Mesendoderm (in vitro differentiated cells): ENCODE measurements at regions not wholly inside any gene's neighbourhood (a gene's known extent, or its start where the extent isn't known, plus 50 kb on each side); places are given as distances from the start of the nearest gene placed in this dataset.

ENCODE experiments used
- DNase-seq: peaks from one replicate; pipeline ENCODE4 v3.0.0; 2013
- H2AK5ac ChIP-seq: 2 replicates; pipeline ENCODE4 v1.6.1; 2013; ENCODE audit warnings: low read length, inconsistent platforms
- H2BK120ac ChIP-seq: 2 replicates; pipeline ENCODE4 v1.6.1; 2013; ENCODE audit warnings: low read depth, mild to moderate bottlenecking, low read length, moderate library complexity, mixed read lengths
- H2BK15ac ChIP-seq: replicated peaks from 2 replicates; pipeline ENCODE4 v1.6.1; 2013; ENCODE audit warnings: low read depth, mild to moderate bottlenecking, moderate library complexity
- H2BK5ac ChIP-seq: 2 replicates; pipeline ENCODE4 v1.6.1; 2013; ENCODE audit warnings: low read length, inconsistent platforms
- H3K18ac ChIP-seq: 2 replicates; pipeline ENCODE4 v1.6.1; 2013; ENCODE audit warnings: mild to moderate bottlenecking, low read length, mixed read lengths
- H3K23ac ChIP-seq: one replicate; pipeline ENCODE4 v1.6.1; 2013; ENCODE audit warnings: low read length
- H3K27ac ChIP-seq: 2 replicates; pipeline ENCODE4 v1.5.1; 2013; ENCODE audit warnings: low read depth, mild to moderate bottlenecking, inconsistent platforms, low read length, moderate library complexity
- H3K27me3 ChIP-seq: 2 replicates; pipeline ENCODE4 v1.6.1; 2013; ENCODE audit warnings: low read length, control low read depth, mild to moderate bottlenecking, inconsistent platforms; ENCODE audit not compliant: insufficient read depth, poor library complexity
- H3K36me3 ChIP-seq: 2 replicates; pipeline ENCODE4 v1.6.1; 2013; ENCODE audit warnings: low read length, inconsistent platforms; ENCODE audit not compliant: control insufficient read depth, insufficient read depth
- H3K4ac ChIP-seq: one replicate; pipeline ENCODE4 v1.6.1; 2013; ENCODE audit warnings: low read depth, mild to moderate bottlenecking, low read length, moderate library complexity
- H3K4me1 ChIP-seq: 2 replicates; pipeline ENCODE4 v1.6.1; 2013; ENCODE audit warnings: low read depth, low read length, inconsistent platforms; ENCODE audit not compliant: control insufficient read depth
- H3K4me2 ChIP-seq: 2 replicates; pipeline ENCODE4 v1.6.1; 2013; ENCODE audit warnings: low read length
- H3K4me3 ChIP-seq: 2 replicates; pipeline ENCODE4 v1.5.1; 2013; ENCODE audit warnings: mild to moderate bottlenecking, low read length
- H3K56ac ChIP-seq: one replicate; pipeline ENCODE4 v1.6.1; 2013; ENCODE audit warnings: low read length
- H3K79me1 ChIP-seq: 2 replicates; pipeline ENCODE4 v1.6.1; 2013; ENCODE audit warnings: low read length, inconsistent platforms
- H3K79me2 ChIP-seq: 2 replicates; pipeline ENCODE4 v1.6.1; 2013; ENCODE audit warnings: mild to moderate bottlenecking, low read length; ENCODE audit not compliant: control insufficient read depth, insufficient read depth
- H3K9ac ChIP-seq: 2 replicates; pipeline ENCODE4 v1.6.1; 2013; ENCODE audit warnings: low read length, inconsistent platforms
- H4K5ac ChIP-seq: one replicate; pipeline ENCODE4 v1.6.1; 2013; ENCODE audit warnings: low read length
- H4K8ac ChIP-seq: one replicate; pipeline ENCODE4 v1.6.1; 2013; ENCODE audit warnings: low read depth, mild to moderate bottlenecking, control low read depth, low read length, moderate library complexity
- WGBS: extraction: QIAGEN DNeasy Blood & Tissue Kit; methylation state at CpG from one replicate; pipeline ENCODE4 v1.1.7; 2013; ENCODE audit warnings: low lambda C conversion rate, missing lambda C conversion rate; ENCODE audit not compliant: insufficient coverage; ENCODE audit errors: extremely low coverage; 5-methylcytosine and 5-hydroxymethylcytosine counted together

- Histone ChIP-seq H3K4me3 (no peak overlapping the region), H3K27me3 (no peaks in the 10 kb centered on the region), H3K18ac (no peak overlapping the region), H3K27ac (no peak overlapping the region), H3K23ac (no peak overlapping the region), H3K79me2 (no peaks in the 10 kb centered on the region), H4K8ac (no peak overlapping the region), H3K36me3 (no peaks in the 10 kb centered on the region), H3K4me1 (peaks cover 7% of the 10 kb centered on the region), H3K4ac (no peak overlapping the region), H2BK120ac (no peak overlapping the region), H3K56ac (peak overlapping the region; percentile 25), H3K79me1 (no peaks in the 10 kb centered on the region), H3K4me2 (no peak overlapping the region), H4K5ac (no peak overlapping the region), H2AK5ac (no peak overlapping the region), H2BK15ac (no peak overlapping the region), H2BK5ac (no peak overlapping the region), H3K9ac (no peak overlapping the region)
- WGBS, result no CpG with 5 or more reads among the region's 14 CpGs
- DNase-seq, result no peak
Observed at GRCh38 chr3:127391436-127392155, 103.8 kb upstream of the PRR20G start.

GRCh38 chr3:127390365-127391025 is 102.6 kb upstream of the PRR20G start:
- Histone ChIP-seq H3K27me3 (no peaks in the 10 kb centered on the region), H2BK5ac (no peak overlapping the region), H2AK5ac (no peak overlapping the region), H2BK120ac (no peak overlapping the region), H3K27ac (no peak overlapping the region), H3K4me1 (no peaks in the 10 kb centered on the region), H3K79me1 (no peaks in the 10 kb centered on the region), H3K36me3 (no peaks in the 10 kb centered on the region), H3K56ac (no peak overlapping the region), H3K4me2 (no peak overlapping the region), H2BK15ac (no peak overlapping the region), H3K23ac (no peak overlapping the region), H3K18ac (no peak overlapping the region), H3K4ac (no peak overlapping the region), H3K4me3 (no peak overlapping the region), H4K8ac (no peak overlapping the region), H3K9ac (no peak overlapping the region), H4K5ac (no peak overlapping the region), H3K79me2 (no peaks in the 10 kb centered on the region)
- DNase-seq, result peak; percentile 36
- no CpG with 5 or more reads among the region's 15 CpGs for WGBS

GRCh38 chr3:127389913-127390312 is 102.1 kb upstream of the PRR20G start:
- Histone ChIP-seq H2BK120ac (no peak overlapping the region), H2BK5ac (no peak overlapping the region), H3K27me3 (no peaks in the 10 kb centered on the region), H3K27ac (no peak overlapping the region), H2BK15ac (no peak overlapping the region), H3K4me2 (no peak overlapping the region), H3K23ac (no peak overlapping the region), H3K56ac (no peak overlapping the region), H3K18ac (no peak overlapping the region), H4K5ac (no peak overlapping the region), H3K79me1 (no peaks in the 10 kb centered on the region), H2AK5ac (no peak overlapping the region), H3K4ac (no peak overlapping the region), H3K4me1 (no peaks in the 10 kb centered on the region), H3K9ac (no peak overlapping the region), H3K4me3 (no peak overlapping the region), H3K36me3 (no peaks in the 10 kb centered on the region), H4K8ac (no peak overlapping the region), H3K79me2 (no peaks in the 10 kb centered on the region)
- DNase-seq, result no peak
- no CpG with 5 or more reads among the region's 2 CpGs for WGBS

GRCh38 chr3:127389420-127389819 is 101.6 kb upstream of the PRR20G start:
- no peak overlapping the region for H3K4me3 ChIP-seq
- H2BK15ac ChIP-seq, result no peak overlapping the region
- no peak overlapping the region for H3K4me2 ChIP-seq
- no peak overlapping the region for H3K27ac ChIP-seq
- H4K5ac ChIP-seq, result no peak overlapping the region
- no peaks in the 10 kb centered on the region for H3K36me3 ChIP-seq
- H3K79me1 ChIP-seq, result no peaks in the 10 kb centered on the region
- no peak overlapping the region for H3K4ac ChIP-seq
- no peaks in the 10 kb centered on the region for H3K27me3 ChIP-seq
- H3K9ac ChIP-seq, result no peak overlapping the region
- no peak overlapping the region for H3K56ac ChIP-seq
- H3K23ac ChIP-seq, result no peak overlapping the region
- H2AK5ac ChIP-seq, result no peak overlapping the region
- WGBS, result no CpG with 5 or more reads among the region's 10 CpGs
- no peak overlapping the region for H2BK5ac ChIP-seq
- H4K8ac ChIP-seq, result no peak overlapping the region
- H3K4me1 ChIP-seq, result no peaks in the 10 kb centered on the region
- H3K79me2 ChIP-seq, result no peaks in the 10 kb centered on the region
- no peak overlapping the region for H2BK120ac ChIP-seq
- H3K18ac ChIP-seq, result no peak overlapping the region
- peak; percentile 69 for DNase-seq

GRCh38 chr3:127388427-127388826 is 100.6 kb upstream of the PRR20G start:
- H3K4me1 ChIP-seq, result no peaks in the 10 kb centered on the region

More at GRCh38 chr3:127388427-127388826, 100.6 kb upstream of the PRR20G start:
- H3K9ac ChIP-seq, result no peak overlapping the region
- no peaks in the 10 kb centered on the region for H3K79me1 ChIP-seq
- no peak overlapping the region for H3K23ac ChIP-seq
- no peak overlapping the region for H2BK120ac ChIP-seq
- no peaks in the 10 kb centered on the region for H3K27me3 ChIP-seq
- H2AK5ac ChIP-seq, result no peak overlapping the region
- no peak overlapping the region for H4K8ac ChIP-seq
- H3K79me2 ChIP-seq, result no peaks in the 10 kb centered on the region
- no peak overlapping the region for H3K4ac ChIP-seq
- H2BK15ac ChIP-seq, result no peak overlapping the region
- H3K27ac ChIP-seq, result no peak overlapping the region
- DNase-seq, result no peak
- no peak overlapping the region for H4K5ac ChIP-seq
- H3K56ac ChIP-seq, result no peak overlapping the region
- no peak overlapping the region for H3K18ac ChIP-seq
- no peaks in the 10 kb centered on the region for H3K36me3 ChIP-seq
- no peak overlapping the region for H2BK5ac ChIP-seq
- no peak overlapping the region for H3K4me3 ChIP-seq
- WGBS, result no CpG with 5 or more reads among the region's 9 CpGs
- H3K4me2 ChIP-seq, result no peak overlapping the region
